Stimulated activated CD4-positive, alpha-beta T cell treated with anti-CD3 and anti-CD28 coated beads, Interleukin-2, amount 100 ng/mL, for 24 hours (primary cell): ENCODE measurements at regions not wholly inside any gene's neighbourhood (a gene's known extent, or its start where the extent isn't known, plus 50 kb on each side); places are given as distances from the start of the nearest gene placed in this dataset.
"Not testable (repeated sequence)": the region's sequence is repeated elsewhere in the genome, so short reads cannot be mapped to it uniquely, and the experiment has no call there.

Experiments used
- DNase-seq, 2 donors: peaks; one replicate each; pipeline ENCODE4 v3.0.0-alpha.2; 2020

DNA sequence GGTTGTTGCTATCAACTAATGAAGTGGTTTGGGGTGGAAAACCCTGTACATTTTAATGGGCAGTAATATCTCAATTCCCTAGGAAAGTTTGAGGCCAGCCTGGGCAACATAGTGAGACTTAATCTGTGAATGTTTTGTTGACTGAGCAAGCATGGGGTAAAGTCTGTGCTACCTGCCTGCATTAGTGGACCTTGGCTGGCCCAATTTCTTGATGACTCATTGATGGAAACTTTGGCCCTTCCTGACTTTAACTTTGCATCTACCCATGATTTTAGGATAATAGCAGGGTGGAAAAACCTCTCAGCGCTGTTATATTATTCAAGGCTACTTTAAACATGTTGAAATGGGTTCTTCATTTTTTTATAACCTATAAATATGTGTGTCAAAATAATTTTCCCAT lies 389.4 kb upstream of the RORB start:
- DNase-seq, result no peak

DNA sequence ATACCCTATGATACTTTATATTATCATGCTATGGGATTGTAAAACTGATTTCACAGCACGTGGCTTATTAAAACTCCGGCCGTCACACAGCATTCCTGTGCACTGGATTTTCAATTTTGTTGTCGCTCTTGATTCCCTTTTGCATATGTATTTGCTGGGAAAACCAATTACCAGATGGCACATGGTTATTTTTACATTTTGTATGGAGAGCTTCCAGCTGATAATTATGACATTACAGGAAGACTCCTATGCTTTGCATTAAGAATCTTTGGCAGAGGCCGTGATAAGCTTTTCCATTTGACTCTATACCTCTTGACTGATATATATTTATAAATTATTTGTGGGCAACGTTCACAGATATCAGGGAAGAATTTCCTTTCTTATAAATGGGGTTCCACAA lies 381.2 kb upstream of the RORB start:
- no peak for DNase-seq

DNA sequence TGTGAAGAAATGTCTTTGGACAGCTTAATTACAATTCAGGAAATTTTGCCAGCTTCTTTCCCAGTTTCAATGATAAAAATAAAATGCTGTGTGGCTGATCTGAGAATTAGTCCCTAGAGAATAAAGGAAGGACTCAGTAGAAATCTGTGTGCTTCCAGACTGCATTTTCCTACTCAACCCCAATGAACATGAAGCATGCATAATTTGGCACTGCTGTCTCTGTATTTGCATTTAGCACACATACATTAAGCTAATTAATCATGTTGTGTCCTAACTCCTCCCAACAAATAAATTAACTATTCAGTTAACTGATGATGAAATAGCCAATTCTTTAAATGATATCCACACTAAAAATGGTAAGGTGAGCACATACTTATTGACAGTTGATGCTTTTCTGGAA lies 380.0 kb upstream of the RORB start:
- no peak for DNase-seq

DNA sequence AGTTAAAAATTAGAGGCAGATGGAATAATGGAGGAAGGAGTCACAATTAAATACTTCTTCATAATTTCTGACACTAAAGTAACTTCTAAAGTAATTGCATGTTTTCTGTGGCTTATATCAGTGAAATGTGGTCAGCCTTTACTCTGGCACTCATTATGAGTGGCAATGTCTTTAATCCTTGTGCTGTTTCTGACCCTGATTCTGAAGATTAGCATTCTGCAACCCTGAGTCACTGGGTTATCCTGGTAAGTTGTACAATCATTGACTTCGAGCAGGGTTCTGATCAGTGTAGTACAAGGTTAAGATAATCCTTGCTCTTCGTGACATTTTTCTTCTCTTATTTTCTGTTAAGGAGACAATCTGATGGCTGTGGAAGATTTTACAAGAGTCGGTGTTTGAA lies 379.4 kb upstream of the RORB start:
- no peak for DNase-seq

DNA sequence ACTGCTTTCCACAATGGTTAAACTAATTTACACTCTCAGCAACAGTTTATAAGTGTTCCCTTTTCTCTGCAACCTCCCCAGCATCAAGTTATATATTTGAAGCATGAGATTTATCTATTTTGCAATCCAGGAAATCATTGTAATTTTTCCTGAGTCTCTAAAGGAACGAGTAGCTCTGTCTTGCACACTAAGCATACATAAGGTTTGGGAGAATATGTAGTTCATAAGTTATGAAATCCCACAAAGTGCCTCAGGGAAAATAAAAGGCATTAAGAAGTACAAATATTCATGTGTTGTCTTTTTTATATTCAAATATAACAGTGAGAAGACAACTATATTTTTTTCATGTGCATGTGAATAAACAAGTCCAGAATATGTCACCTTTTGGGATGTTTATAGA lies 377.1 kb upstream of the RORB start:
- DNase-seq, result no peak

DNA sequence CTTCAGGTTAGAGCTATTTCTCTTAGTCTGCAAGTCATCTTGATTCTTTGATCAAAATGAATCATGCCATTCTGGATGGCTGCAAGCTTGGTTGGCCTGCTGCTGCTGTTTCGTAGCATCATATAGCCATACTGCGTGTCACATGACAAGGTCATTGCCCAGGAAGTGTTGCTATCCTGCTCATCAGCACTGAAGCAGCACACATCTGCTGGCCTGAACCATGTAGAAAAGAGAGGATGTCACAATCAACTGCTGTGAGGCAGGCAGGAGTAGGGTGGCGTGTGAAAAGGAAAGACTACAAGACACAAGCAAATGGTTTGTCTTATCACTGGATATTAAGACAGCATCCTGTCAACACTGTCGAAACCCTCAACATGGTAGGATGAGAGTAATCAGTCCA lies 376.7 kb upstream of the RORB start:
- no peak for DNase-seq

DNA sequence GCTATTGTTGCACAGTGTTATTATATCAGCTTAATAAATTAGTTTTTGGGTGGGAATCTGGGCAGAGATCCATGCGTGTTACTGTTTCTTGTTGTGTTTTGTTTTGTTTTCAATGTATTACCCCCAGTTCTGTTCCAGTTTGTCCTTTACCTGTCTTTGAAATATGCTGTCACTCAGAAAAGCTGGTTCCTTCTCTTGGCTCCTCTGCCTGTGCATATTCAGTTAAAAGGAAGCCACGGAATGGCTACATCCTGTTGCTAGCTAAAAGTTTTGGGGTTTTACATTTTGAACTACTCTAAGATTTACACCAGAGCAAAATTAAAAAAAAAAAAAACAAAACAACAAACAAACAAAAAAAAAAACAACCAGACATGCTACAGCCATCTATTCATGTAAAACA lies 374.9 kb upstream of the RORB start:
- no peak for DNase-seq

DNA sequence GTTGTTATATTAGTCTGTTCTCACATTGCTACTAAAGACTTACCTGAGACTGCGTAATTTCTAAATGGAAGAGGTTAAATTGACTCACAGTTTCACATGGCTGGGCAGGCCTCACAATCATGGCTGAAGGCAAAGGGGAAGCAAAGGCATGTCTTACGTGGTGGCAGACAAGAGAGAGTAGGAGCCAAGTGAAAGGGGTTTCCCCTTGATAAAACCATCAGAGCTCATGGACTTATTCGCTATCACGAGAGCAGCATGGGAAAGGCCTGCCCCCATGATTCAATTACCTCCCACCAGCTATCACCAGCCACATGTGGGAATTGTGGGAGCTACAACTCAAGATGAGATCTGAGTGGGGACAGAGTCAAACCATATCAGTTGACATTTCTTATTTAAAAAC lies 374.5 kb upstream of the RORB start:
- DNase-seq, result peak in 1 of 2 donors; percentile 2

DNA sequence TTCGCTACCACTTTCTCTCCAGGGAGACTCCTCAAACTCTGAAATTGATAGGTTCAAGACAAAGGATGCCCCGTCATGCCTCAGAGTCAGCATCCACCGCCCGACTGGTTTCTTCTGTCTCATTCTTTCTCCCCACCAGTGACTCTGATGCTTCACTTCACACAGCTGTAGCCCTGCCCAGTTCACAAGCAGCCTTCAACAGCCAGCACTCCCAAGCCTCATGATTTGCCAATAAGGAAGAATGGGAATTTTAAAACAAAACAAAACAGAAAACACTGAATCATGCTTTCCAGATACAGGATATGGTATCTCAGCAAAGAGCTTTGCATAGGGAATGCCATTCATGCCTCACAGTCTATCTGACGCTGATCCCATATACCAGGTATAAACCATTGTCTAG lies 371.2 kb upstream of the RORB start:
- no peak for DNase-seq

DNA sequence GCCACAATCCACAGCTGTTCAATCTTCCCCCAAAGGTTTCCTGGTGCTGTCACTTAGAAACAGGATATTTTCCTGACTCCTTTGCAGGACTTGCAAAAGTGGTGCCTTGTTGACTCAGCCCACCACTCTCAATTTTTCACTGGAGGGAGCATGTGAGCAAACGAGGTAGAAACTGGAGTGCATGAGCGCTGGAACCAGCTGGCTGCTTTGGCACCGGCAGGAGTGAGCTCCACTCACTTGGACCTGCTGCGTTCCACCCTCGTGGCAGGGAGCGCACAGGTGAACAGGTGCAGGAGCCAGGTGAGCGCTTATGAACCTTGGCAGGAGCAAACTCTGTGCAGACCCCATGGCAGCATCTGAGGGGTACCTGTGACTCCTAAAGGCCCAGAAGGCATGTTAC lies 364.1 kb upstream of the RORB start:
- no peak for DNase-seq

DNA sequence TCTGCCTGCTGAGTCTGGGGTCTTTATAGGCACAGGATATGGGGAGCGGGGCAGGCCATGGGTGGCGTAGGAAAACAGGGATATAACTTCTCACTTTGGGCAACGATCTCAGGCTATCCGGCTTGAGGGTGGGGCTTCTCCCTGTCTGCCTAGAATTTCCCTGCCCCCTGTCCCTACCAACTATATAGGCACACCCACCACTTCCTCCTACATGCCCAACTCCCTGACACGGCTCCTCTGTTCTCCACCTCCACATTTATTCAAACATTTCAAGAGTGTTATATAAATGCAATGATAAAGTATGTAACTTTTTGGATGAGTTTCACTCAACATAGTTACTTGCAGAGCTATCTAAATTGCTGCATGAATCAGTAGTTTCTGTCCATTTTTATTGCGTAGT lies 363.2 kb upstream of the RORB start:
- DNase-seq, result no peak

DNA sequence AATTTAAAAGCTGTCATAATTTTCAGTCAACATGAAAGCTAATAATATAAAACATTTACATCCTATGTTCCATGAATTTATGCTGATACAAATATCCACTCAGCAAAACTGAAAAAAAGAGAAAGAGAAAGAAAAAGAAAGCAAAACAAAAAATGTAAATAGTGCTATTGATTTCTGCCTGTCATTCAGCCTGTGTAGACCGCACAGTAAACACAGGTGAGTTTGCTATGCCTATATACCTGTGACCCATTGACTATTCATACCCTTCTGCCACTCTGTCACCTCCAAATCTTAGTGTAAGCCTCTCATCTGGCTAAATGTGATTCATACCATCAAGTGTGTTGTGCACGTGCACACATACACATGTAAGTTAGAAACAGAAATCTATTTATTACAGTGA lies 359.0 kb upstream of the RORB start:
- no peak for DNase-seq

DNA sequence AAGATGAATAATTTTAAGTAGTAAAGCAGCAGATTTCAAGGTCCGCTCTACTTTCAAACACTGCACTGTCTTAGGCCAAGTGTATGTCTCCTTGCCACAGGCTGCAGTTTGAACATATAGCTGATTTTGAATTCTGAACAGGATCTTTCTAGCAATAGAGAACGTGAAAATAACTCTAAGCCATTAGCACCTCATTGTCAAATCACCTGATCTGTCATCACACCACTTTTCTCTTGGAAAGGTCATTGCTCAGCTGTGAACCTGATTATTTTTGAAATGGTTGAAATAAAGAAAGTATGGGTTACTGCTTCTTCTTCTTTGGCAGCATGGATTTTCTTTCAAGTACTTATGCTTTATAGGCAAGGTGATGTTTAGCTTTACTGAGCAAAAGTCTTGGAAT lies 357.0 kb upstream of the RORB start:
- no peak for DNase-seq

DNA sequence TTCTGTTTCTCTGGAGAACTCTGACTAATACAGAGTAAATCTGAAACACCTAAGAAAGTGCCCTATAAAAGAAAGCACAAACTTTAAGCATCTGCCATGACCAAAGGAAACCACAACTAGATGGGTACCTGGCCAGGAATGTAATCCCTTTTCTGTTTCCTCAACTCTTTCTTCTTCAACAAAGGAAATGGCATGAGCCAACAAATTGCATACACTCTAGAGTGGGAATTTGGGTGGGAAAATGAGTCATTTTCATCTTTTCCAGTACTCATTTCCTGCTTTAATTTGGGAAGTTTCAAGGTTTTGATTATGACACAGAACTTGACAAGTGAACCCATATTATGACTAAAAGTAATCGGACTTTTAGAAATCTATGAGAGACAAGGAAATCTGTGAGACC lies 349.2 kb upstream of the RORB start:
- no peak for DNase-seq

DNA sequence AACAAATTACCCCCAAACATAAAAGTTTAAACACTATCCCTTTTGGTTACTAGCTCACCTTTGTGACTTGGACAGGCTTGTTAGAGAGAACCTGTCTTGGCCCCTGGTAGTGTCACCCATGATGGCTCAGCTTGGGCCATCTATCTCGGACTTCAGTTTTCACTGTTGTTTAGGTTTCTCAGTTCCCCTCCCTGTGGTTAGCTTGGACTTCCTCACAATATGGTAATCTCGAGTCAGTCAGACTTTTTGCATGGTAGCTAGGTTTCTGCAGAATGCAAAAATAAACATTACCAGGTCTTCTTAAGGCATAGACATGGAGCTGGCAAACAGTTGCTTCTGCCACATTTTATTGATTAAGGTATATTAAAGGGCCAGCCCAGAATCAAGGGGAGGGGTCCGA lies 324.3 kb upstream of the RORB start:
- DNase-seq, result no peak

DNA sequence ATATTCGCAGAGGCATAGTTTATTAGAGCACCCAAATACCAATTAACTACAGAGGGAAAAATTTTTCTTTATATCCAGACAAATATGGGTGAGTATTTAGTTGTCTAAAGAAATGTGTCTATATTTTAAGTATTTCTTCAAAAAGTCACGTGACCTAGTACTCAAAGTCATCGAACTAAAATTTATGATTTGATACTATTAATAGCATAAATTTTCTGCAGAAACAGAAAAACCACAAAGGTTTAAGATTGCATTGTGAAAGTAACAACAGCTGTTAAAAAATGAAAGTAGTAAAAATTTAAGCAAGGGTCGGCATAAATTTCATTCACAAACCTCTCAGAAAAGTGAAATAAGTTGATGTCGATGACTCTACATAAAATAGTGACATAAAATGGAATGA lies 323.9 kb upstream of the RORB start:
- no peak for DNase-seq

DNA sequence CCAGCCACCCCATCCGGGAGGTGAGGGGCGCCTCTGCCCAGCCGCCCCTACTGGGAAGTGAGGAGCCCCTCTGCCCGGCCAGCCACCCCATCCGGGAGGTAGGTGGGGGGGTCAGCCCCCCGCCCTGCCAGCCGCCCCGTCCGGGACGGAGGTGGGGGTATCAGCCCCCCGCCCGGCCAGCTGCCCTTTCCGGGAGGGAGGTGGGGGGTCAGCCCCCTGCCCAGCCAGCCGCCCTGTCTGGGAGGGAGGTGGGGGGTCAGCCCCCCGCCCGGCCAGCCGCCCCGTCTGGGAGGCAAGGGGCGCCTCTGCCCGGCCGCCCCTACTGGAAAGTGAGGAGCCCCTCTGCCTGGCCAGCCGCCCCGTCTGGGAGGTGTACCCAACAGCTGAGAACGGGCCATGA lies 299.4 kb upstream of the RORB start:
- DNase-seq, result not testable (repeated sequence)

DNA sequence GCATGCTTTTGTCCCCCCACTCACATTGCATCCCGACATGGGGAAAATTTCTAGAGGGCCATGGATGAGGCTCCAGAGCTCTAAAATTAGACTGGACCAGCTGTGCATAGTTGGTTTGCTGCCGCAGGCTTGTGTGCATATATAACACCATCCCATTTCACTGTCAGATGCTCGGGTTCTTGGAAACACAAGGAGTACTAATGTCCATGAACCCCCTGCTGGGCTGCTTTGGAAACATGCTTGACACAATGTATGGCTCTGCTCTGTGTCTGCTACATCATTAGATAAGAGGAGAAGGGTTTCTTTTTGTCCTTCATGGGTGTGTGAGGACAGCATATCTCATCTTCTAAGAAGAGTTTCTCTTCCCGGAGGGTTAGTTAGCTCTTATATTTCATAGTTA lies 292.1 kb upstream of the RORB start:
- DNase-seq, result no peak

DNA sequence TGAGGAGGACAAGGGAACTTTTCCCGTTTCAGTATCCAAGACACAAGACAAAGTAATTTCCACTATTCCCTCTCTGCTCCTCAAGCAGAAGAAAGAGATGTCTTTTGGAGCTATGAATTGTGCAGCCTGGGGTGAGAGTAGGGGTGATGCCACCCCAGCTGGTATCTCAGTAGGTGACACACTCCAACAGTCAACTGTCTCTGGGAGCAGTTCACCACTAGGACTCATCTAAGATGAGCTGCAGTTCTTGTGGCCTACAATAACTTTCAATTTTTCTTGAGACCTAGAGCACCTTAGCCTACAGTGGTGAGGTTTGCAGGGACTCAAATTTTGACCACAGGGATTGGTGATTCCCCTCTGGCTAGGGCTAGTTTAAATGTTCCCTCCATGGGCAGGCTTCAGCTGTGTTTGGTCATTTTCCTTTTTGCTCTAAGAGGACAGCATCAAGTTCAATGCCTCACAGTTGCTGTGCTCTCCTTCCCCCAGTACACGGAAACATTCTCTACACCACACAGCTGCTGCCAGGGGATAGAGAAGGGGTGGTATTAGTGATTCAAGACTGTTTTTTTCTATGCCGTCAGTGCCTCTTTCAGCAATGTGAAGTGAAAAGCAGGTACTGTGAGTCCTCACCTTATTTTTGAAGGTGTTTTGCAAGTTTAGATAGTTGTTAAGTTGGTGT lies 278.6 kb upstream of the RORB start:
- DNase-seq, result no peak

DNA sequence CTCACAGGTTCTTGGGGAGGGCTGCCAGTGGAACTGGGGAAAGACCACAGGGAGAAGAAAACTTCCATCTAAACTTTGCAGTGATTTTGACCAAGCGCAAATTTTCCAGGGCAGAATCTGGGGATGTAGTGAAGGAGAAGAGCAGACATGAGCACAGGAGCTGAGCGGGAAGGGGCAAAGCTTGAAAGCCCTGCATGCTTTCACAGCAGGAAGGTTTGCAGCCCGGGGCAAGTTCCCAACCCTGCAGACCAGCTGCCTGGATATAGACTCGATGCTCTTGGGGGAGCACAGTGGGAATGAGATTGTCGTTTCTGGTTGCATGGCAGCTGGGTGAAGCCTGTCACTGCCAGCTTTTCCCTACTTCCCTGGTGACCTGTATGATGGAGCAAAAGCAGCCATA lies 276.8 kb upstream of the RORB start:
- no peak for DNase-seq

DNA sequence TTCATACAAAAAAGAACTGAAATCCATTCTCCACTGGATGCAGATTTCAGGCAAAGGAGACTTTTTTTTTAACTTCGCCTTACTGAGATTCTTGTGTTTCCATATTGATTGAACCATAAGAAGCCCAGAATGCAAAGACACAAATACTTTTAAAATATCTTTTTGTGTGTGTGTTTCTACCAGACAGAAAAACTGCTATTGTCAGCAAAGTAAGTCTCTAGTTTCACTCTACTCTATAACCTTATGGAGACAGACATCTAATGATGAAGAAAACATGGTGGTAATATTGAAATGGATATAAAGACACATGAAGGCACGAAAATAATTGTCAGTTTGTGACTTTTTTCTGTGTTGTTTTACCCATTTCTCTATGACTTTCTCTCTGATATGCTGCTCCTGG lies 260.3 kb upstream of the RORB start:
- no peak for DNase-seq

DNA sequence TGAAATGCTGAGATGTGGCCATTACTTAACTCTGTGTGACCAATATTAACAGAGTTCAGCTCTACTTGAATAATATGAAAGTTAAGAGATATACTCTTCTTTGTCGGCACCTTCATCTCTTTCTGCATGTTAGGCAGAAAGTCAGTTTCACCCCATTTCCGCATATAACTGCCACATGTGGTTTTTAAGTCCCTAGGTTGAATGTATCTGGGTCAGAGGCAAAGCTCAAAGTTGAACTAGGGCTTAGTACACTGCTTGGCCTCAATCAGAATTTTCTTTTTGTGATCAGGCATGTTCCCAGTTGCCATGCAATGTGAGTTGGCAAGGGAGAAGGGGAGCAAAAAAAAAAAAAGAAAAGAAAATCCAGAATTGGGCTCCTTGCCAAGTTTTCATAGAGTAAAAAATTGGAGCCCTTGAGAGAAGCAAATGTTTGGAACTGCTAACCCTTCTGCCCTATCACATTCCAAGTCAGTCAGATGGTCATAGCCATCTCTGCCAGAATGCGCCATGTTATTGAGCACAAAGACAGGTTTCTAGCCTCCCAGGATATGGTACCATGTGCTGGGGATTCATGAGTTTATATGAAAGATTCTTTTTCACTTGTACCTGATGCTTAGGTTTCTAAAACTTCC lies 251.2 kb upstream of the RORB start:
- DNase-seq, result no peak

DNA sequence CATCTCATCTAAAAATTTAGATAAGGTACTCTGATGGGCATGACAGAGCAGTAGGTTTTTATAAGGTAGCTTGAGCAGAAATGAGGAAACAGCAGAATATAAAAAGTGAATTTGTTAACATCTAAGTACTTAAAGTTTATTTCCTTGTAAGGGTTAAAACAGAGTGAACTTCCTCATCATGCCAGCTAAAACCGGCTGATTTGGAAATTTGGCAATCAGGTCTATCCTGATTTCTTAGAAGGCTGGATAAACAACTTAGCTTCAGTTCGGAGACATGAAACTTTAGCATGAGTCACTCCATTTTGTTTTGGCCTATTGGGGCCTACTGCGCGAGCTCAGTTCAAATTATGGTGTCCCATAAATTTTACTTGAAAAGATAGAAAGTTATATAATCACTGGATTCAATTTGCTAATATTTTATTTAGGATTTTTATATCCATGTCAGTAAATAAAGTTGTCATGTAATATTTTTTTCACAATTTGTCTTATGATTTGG lies 241.6 kb upstream of the RORB start:
- no peak for DNase-seq

DNA sequence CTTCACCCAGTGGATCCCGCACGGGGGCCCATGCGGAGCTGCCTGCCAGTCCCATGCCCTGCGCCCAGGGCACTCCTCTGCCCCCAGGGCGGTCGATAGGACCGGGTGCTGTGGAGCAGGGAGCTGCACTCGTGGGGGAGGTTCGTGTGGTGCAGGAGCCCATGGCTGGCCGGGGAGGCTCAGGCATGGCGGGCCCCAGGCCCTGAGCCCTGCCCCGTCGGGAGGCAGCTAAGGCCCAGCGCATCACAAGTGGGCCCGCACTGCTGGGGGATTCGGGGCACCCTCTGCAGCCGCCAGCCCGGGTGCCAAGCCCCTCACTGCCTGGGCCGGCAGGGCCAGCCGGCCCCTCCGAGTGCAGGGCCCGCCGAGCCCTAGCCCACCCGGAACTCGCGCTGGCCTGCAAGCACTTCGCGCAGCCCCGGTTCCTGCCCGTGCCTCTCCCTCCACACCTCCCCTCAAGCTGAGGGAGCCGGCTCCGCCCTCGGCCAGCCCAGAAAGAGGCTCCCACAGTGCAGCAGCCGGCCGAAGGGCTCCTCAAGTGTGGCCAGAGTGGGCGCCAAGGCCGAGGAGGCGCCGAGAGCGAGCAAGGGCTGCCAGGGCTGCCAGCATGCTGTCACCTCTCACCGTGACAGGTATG lies 221.1 kb upstream of the RORB start:
- DNase-seq, result no peak

DNA sequence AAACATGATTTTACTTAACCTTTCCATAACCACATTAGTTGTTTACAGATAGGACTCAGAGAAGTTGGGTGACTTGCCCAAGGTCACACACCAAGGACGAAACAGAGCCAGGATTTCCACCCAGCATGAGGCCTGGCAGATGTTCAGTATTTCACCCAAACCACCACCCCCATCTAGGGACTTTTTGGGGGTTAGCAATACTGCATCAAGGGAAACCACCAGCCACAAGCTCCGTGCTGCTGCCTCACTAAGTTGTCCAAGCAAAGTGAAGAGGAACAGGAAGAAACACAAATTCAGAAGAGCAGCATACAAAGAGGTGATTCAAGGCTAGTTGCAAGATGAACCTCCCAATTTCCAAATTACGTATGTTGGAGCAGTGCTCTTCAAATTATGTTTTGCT lies 219.6 kb upstream of the RORB start:
- peak in 1 of 2 donors; percentile 1 for DNase-seq
